ENCODE measurements at regions not wholly inside any gene's neighbourhood (a gene's known extent, or its start where the extent isn't known, plus 50 kb on each side); places are given as distances from the start of the nearest gene placed in this dataset.
"Not testable (repeated sequence)": the region's sequence is repeated elsewhere in the genome, so short reads cannot be mapped to it uniquely, and the experiment has no call there.

DNA sequence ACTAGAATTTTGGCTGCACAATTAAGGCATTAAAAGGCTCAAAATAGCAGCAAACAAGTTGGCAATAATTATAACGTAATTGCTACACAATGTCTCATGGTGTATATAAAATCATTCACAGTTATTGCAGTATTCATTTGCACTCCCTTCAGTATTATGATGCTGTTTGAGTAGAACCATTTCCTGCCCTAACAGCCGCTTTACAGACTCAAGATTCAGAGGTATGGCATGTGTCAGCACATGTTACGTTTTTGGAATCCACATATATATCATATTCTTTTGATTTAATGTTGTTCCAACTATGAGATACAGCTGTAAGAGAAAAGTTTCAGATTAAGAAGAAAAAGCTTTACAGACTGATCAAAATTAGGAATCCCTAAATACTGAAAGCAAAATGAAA lies 56.3 kb upstream of the NCKAP5 start:
- DNase-seq, result no peak

DNA sequence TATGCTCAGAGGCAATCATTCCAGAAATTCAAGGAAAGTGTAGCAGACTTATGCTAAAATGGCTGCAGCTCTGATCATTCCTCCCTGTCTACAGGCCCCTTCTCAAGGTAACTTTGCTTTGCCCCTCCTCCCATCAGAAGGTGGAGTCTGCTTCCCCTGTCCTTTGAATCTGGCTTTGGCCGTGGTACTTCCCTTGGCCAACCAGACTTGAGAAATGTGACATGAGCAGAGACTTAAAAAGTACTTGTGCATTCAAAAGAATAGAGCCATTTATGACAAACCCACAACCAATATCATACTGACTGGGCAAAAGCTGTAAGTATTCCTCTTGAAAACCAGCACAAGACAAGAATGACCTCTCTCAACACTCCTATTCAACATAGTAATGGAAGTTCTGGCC lies 59.5 kb upstream of the NCKAP5 start:
- no peak for DNase-seq

DNA sequence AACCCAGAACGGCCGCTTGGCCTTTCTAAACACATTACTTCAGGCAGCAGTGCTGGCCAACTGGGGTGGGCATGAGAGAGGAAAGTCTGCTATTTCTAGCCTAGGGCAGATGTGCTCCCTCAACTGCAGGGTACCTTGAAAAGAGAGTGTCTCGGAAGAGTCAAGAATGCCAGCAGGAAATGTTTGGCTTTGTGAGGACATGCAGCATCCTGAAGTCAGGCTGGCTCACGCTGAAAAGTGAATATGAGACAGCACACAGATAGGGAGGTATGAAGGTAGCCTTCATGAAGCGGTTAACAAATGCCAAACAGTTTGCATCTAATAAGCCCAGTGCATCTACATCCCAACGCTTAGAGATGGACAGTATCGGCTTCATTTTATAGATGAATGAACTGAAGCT lies 65.0 kb upstream of the NCKAP5 start:
- no peak for DNase-seq

DNA sequence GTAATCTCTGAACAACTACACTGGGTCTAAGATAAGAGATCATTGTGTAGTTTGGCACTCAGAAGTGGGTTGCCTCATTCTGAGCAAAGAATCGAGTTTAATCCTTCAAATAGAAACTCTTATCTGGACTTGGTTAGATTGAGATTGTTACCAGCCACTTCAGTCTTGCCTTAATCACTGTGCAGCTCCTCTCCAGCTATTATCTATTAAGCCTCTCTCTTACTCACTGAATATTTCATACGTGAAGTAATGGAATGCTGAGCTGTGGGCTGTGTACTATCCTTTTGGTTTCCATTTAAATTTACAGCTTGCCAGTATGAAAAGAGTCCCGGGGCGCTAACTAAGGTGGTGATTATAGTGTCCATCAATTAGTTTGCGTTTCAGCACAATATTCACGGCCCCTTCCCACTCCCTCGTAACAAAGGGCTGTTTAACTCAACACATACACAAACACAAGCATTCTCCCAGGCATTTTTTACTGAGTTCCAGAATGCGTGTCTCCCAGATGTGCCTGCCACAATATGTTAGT lies 65.7 kb upstream of the NCKAP5 start:
- DNase-seq, result no peak

DNA sequence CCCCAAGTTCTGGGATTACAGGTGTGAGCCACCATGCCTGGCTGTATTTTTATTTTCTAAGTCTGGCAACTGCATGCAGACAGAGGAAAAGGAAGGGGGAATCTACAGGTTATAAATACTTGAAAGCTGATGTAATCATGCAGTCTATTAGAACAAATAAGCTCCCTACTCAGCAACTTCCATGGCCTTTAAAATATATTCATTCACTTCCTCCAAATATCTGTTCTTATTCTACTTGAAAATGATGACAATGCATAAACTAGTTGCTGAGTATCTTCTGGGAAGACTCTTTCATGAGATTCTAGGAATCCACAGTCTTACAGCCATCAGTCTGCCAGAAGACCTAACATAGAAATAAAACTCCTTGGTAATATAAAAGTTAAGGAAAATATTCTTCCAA lies 66.9 kb upstream of the NCKAP5 start:
- no peak for DNase-seq

DNA sequence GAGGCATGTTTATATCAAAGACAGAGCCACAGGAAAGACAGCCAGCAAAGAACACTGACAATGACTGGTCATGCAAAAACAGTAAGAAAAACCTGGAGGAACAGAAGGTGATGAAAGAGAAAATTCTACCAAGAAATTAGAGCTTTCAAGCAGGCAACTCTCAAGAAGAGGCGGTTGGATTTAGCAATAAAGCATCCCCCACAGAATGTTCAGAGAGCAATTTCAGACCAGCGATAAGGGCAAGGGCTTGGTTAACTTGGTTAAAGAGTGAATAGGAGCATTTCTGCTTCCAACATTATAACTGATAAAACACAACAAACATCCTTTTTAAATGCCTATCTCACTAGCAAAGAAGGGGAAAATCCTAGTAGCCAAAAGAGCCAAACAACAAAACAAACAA lies 68.0 kb upstream of the NCKAP5 start:
- no peak for DNase-seq

DNA sequence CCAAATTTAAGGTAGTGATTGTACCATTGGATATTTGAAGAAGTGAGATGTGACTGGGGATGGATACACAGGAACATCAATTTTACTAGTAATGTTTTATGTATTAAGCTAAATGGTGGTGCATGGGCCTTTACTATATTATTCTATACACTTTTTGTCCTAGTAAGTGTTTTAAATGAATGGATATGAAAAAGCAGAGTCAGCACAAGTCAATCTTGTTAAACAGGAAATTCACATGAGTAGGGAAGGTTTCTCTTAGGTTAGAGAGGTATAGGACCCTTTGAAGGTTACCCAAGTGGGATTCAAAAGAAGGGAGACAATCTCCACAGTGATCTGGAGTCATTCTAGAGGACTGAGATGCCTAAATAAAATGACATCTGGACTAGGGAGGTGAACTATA lies 71.8 kb upstream of the NCKAP5 start:
- DNase-seq, result no peak

DNA sequence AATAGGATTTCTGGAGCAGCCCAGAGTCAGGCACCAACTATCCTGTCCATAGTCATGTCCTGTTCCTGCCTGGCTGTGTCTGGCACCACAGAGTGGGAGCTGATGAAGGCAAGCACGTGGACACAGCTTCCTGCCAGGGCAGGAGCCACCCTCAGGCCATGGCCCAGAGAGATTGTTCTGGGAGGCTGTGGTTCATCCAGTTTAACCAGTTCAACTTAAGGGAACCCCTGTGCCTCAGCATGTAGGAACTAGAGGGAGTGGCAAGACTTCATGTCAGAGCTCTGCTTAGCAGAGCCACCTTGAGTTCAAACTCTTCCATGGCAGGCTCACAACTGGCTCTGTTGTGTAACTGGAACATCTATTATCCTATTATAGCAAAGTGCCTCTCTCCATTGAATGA lies 73.2 kb upstream of the NCKAP5 start:
- no peak for DNase-seq

DNA sequence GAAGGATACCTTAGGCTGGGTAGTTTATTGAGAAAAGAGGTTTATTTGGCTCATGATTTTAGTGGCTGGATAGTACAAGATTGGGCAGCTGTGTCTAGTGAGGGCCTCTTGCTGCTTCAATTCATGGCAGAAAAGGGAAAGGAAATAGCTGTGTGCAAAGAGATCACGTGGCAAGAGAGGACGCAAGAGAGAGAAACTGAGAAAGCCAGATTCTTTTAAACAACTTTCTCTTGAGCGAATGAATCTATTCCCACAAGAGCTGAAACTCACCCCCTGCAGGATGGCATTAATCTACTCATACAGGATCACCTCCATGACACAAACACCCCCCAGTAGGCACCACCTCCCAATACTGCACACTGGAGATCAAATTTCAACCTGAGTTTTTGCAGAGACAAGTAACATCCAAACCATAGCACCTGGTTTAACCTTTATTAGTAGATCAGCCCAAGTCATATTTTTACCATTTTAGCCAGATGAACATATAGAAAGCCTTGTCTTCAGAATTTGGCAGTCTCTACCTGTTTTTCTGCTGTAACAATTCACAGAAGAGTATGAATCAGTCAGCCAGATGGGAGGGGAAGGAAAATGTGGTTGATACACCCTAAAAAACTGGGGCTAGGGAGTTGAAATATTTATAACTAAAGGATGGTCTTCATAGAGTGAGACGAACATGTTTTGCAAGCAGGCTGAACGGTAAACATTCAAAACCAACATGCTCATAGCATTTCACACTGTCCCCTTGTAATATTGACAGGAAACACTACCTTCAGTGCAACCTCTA lies 73.9 kb upstream of the NCKAP5 start:
- DNase-seq, result no peak

DNA sequence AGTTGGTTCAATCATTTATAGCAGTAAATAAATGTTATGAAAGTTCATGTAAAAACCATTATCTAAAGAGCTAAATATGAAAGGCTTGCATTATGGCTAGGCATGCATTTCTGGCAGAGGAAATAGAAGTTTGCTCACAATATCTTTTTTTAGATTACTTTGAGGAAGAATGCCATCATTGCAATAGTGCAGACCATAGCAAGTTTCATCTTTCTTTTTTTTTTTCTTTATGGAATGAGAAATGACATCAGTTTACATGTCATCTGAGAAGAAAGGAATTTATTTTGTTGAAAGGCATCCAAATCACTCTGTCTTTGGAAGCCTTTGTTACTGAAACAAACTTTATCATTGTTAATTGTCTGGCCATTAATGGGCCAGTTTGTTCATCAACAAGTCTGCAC lies 74.5 kb upstream of the NCKAP5 start:
- DNase-seq, result no peak

DNA sequence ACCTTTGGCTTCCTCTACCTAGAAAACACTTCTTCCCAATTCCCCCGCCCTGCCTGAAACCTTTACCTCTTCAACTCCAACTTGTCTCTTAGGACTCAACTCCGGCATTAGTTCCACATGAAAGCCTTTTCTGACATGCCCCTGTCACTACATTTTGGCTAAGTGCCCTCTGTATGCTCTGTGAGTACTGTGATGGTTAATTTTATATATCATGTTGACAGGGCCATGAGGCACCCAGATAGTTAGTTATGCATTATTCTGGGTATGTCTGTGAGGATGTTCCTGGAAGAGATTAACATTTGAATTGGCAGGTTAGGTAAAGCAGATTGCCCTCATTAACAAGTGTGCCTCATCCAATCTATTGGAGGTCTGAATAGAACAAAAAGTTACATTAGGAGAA lies 75.6 kb upstream of the NCKAP5 start:
- DNase-seq, result no peak

DNA sequence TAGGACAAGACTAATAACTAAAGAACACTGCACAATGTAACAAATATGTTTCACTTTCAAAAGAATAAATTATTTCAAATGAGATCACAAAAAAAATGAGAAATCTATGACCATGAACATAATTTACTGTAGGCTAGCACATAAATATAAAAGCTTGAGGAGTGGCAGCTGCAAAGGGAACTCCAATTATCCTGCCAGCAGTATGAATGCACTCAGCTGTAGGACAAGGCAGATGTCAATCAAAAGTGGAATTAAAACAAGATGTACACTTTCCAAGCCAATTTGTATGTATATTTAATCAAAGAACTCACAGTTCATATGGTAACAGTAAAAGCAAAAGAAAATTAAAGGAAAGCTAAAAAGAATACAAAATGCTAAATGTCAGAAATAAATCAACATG lies 76.6 kb upstream of the NCKAP5 start:
- no peak for DNase-seq

DNA sequence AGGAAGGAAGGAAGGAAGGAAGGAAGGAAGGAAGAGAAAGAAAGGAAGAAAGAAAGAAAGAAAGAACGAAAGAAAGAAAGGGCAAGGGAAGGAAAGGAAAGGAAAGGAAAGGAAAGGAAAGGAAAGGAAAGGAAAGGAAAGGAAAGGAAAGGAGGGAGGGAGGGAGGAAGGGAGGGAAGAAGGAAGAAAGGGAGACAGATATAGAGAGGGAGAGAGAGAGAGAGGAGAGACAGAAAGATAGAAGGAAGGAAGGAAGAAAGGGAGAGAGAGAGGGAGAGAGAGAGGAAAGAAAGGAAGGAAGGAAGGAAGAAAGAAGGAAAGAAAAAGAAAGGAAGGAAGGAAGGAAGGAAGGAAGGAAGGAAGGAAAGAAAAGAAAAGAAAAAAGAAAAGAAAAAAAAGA lies 79.1 kb upstream of the NCKAP5 start:
- not testable (repeated sequence) for DNase-seq

DNA sequence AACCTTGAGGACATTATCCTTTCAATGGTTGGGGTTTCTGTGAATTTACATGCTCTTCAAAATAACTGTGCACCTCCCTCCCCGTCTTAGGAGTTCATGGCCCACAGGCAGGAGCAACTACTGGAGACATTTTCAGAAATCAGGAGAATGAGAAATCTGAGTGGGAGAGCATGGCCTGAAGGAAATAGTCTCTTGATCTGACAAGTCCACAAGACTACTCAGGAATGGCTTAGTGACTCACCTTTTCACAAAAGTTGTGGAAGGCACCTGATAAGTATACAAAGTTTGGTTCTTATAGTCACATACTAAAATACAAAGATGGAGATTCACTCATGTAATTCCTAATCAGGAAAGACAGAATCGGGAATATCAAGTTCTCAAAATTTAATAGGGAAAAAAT lies 83.6 kb upstream of the NCKAP5 start:
- no peak for DNase-seq

DNA sequence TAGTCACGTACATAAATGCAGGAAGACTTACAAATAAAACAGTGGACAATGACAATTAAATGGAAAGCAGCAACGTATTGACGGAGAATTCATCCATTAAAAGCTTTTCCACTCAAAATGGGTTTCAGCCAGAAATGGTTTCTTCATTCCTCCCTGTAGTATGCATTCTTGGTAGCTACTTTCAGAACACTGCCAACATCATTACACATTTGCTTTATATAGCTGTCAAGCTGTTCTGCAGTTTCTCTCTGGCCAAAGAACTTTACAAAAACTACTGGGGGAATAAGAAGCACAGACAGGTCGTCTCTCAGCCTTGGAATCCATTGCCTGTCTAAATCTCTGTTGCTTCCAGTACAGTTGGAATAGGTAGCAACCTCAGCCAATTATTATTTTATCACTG lies 84.1 kb upstream of the NCKAP5 start:
- DNase-seq, result no peak

DNA sequence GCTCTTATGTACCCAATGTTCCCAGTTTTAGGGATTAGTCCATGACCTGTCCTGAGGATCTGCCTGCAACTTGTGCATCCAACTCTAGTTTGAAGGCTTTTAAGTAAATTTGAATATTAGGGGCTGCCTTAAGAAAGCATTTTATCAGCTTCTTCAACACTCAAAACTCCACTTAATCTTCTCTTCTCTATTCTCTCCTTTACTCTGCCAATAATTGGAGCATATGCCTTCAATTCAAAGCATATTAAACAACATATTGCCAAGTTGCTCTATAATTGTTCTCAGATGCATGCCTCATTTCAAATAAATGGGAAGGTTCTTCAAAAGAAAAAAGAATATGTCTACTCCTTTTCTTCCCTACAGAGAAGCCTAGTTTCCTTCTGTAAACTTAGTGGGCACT lies 84.8 kb upstream of the NCKAP5 start:
- DNase-seq, result no peak

DNA sequence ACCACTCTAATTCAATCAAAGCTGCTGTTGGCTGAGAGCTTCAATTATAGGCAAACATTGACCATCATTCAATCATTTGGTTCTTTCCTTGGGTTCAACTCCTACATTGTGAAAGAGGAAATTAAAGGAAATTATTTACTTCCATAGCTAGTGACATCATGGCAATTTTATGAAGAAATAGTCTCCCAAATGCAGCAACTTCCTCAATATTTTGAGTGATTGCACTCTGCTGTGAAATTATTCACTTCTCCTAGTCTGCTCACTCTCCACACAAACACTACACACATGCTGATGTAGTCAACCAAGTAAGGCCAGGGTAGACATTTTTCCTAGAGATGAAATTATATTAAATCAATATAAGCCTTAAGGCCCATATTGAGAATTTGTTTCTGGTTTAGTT lies 86.7 kb upstream of the NCKAP5 start:
- DNase-seq, result no peak

DNA sequence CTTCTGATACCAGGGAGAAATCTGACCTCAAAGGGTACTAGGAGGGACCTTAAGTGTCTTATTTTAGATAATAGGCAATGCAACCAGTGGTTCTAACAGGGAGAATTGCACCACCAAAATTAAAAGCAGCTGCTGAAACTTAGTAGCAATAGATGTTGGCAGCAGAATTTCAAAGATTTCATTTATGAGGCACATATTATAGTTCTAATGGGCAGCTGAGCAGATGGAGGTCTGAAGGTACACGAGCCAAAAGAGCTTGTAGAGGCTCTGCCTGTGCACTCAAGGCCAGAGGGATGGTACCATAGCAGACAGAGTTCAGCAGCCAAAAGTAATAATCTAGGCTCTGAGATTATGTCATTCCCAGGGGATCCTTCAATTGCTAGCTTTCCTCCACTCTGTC lies 87.3 kb upstream of the NCKAP5 start:
- DNase-seq, result no peak

DNA sequence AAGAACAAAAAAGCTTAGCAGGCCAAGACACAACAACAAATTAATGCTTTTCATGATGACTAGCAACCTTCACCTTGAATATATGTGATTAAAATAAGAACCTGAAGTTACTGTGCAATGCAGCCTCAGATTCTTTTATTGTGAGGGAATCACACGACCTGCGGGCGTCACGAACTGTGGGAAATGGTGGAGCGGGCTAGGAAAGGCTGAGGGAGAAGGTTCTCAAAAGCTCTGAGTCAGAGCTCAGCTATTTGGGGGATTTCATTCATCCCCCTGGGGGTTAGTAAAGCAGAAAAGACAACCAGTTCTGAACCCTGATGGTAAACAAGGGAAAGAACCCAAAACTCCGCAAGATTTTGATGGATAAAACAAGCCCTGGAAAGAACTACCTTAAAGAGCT lies 89.3 kb upstream of the NCKAP5 start:
- no peak for DNase-seq

DNA sequence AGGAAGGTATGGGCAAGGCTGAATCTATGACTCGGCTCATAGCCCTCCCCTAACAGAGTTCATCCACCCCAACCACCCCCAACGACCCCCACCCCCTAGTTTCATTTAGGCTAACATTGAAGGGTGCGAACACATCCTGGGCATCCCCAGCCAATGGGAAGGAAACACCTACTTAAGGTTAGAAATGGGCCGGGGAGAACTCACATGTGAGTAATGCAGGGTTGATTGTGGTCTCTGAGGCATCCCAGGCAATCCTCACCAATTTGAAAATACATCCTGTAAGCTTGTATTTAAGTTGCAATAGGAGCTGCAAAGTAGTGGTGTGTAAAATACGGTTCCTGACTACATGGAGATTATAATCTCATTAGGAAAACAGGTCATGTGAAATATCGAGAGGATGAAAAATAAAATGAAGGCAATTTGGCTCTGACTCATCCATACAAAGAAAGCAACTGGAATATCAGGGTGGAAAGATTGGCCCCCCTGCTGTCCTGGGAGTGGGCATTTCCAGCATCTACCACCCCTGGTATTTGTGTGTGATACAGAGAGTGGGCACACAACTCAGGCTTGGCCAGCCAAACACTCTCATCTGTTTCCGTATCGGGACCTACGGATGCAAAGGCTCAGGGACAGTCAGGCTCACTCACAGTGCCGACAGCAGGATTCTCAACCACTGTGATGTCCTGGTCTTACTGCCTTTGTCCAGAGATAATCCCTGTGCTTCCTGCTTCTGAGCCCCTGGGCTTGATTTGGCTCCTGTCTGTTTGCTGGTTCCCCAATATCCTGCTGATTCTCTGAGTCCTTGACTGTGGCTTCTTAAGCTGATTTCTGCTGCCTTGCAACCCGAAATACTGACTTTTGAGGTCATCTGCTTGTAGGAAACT lies 90.0 kb upstream of the NCKAP5 start:
- no peak for DNase-seq

DNA sequence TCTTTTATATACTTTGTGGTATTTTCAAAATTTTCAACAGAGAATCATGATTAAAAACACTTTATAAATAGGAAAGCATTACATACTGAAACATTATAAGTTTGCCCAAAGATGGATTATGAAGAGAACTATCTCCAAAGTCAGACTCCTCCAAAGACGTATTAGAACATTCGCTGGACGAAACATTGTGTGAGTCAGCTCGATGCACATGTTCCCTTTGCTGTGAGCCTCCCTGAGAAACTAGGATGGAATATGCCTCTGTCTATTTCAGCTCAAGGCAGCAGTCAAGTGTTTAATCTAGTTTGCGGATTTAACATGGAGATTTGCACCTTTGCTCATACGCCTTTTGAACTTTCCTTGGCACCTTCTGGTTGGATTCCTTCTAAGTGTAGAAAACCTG lies 92.2 kb upstream of the NCKAP5 start:
- no peak for DNase-seq

DNA sequence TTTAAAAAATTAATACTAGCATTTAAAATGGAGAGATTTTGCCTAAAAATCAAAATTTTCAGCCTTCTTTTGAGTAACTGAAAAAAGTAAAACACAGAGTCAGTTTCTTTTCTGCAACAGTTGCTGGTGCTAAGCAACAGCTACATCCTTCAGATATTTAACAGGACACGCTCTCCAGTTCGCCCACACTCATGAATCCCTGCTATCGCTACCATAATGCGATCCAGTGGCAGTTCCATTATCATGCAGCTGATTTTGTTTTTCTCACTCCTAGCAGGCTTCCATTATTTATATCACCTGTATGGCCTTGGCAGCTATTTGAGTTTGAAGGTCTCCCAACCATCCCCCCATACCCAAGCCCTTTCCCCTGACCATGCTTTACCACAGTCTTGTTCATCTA lies 93.1 kb upstream of the NCKAP5 start:
- no peak for DNase-seq

DNA sequence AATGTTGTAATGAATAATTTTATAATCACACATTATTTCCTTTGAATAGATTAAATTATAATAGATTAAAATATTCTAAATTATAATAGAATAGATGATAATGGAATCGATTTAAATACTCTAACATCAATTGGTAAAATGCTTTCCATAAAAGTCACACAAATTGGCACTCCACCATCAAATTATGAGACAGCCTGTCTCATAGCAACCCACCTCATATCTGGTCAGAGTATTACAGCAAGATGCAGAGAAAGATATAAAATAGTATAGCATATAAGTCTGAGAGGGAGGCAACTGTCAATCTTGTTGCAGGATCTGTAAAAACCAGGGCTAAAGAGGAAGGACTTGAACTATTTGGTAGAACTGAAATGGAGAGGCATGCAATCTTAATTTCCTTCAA lies 98.4 kb upstream of the NCKAP5 start:
- no peak for DNase-seq

DNA sequence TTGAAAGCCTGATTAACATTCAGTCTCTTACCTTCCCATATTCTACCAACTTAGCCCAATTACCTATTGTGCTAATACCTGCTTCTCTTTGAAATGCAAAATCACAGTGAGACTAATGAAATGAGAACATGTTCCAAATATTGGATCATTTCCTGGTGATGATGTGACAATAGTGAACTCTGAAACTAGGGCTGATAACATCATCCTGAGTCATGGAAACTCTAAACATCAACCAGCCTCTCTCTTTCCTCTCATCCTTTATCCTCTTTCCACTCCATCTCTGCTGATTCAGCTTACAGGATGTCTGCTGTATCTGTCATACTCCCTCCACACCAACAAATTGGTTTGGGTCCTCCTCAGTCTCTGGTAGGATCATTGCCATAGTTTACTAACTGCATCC lies 98.8 kb upstream of the NCKAP5 start:
- DNase-seq, result no peak
